Transverse colon (tissue), 4 donors: ENCODE measurements at regions not wholly inside any gene's neighbourhood (a gene's known extent, or its start where the extent isn't known, plus 50 kb on each side); places are given as distances from the start of the nearest gene placed in this dataset.

Source experiments
- DNase-seq: peaks from one replicate; pipeline ENCODE4 v3.0.0-alpha.2; 2019
- H3K27ac ChIP-seq, 4 donors: fragments of 200-600 bp; sonication (generic); 2 replicates each; pipeline ENCODE4 v1.5.1; 2016 to 2018; ENCODE audit warnings: inconsistent platforms in 4 of 4
- H3K27me3 ChIP-seq: fragments of 200-600 bp; sonication (generic); 2 replicates; pipeline ENCODE4 v1.5.1; 2017; ENCODE audit warnings: inconsistent platforms
- H3K36me3 ChIP-seq, 4 donors: fragments of 200-600 bp; sonication (generic); 2 replicates each; pipeline ENCODE4 v1.5.1; 2017 to 2019; ENCODE audit warnings: inconsistent platforms in 4 of 4
- H3K4me1 ChIP-seq, 4 donors: fragments of 200-600 bp; sonication (generic); 2 replicates each; pipeline ENCODE4 v1.5.1; 2017 to 2020; ENCODE audit warnings: inconsistent platforms in 4 of 4
- H3K4me3 ChIP-seq, 4 donors: fragments of 200-600 bp; sonication (generic); 1 replicate in 1 of 4; 2 replicates in 3 of 4; pipeline versions ENCODE4 v1.5.1 to v1.6.1; 2017 to 2019; ENCODE audit warnings: inconsistent platforms in 4 of 4
- H3K9me3 ChIP-seq, 2 donors: fragments of 200-600 bp; sonication (generic); 2 replicates each; pipeline ENCODE4 v1.5.1; 2017 to 2019; ENCODE audit warnings: inconsistent platforms in 2 of 2
- EP300 ChIP-seq: sonication (generic); formaldehyde crosslinking; IDR thresholded peaks from one replicate; pipeline ENCODE4 v1.6.1; 2017; ENCODE audit warnings: antibody characterized with exemption, low read depth
- POLR2A ChIP-seq: fragments of 450-650 bp; IDR thresholded peaks from one replicate; pipeline ENCODE4 v1.6.1; 2016; ENCODE audit warnings: antibody characterized with exemption, mild to moderate bottlenecking, moderate library complexity
- POLR2AphosphoS5 ChIP-seq, 3 donors: sonication (generic); formaldehyde crosslinking; IDR thresholded peaks; one replicate each; pipeline ENCODE4 v1.6.1; 2016; ENCODE audit warnings: antibody characterized with exemption in 3 of 3
- WGBS, 2 donors: methylation state at CpG; one replicate each; pipeline ENCODE4 v1.1.5; 2018; ENCODE audit warnings: low coverage in 1 of 2; 5-methylcytosine and 5-hydroxymethylcytosine counted together
- in situ Hi-C, 4 donors: fragments of 200-750 bp; cut with MboI; loops; one replicate each; pipeline versions ENCODE4 v1.15.0 to v1.15.1; 2017; ENCODE audit warnings: low sequenced_read_pairs in 3 of 4, low pct_ligation_motif_present in 1 of 4, low pct_unique_long_range_greater_than_20kb in 1 of 4
- intact Hi-C: fragments of 100-400 bp; cut with DNase I; formaldehyde crosslinking; loops from one replicate; pipeline ENCODE4 v1.15.1; 2023; ENCODE audit warnings: low total_unique reads
- TF ChIP-seq, protein P1 (sequence below), 5 experiments: fragments of 200-600 bp in 3 of 5; fragments of 450-650 bp in 2 of 5; sonication (generic) in 3 of 5; IDR thresholded peaks; 1 replicate in 2 of 5; 2 replicates in 3 of 5; pipeline ENCODE4 v1.5.1; 2016 to 2017; ENCODE audit warnings: antibody characterized with exemption in 5 of 5, inconsistent platforms in 3 of 5, mild to moderate bottlenecking in 2 of 5, moderate library complexity in 1 of 5

DNA sequence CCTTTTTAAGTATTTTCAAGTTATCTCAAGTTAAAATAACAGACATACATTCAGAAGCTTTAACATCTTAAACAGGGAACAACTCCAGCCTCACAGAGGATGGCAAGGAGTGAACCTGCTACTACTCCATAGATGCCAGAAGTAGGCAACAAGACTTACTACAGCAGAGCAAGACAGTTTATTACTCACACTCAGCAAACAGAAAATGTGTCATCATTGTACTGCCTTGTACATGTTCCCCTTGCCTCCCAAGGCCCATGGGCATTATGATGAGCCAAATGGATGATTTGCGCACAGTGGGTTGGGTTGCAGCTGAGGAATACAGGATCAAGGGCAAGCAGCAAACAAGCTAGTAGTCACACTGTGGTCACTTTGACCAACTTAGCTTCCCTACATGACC lies 80.6 kb upstream of the VRK2 start:
- intact Hi-C loops, result no loop called here
- Histone ChIP-seq H3K9me3 (no peaks in the 10 kb centered on the region), H3K27me3 (no peaks in the 10 kb centered on the region), H3K27ac (no peak overlapping the region), H3K4me1 (no peaks in the 10 kb centered on the region), H3K4me3 (no peak overlapping the region), H3K36me3 (no peaks in the 10 kb centered on the region)
- WGBS, 2 donors, result 100% methylated on average over 1 of the region's 1 CpG
- no peak for TF ChIP-seq POLR2AphosphoS5 (IDR thresholded peaks at IDR 0.05)
- TF ChIP-seq EP300, result no peak
- TF ChIP-seq, protein P1, sequence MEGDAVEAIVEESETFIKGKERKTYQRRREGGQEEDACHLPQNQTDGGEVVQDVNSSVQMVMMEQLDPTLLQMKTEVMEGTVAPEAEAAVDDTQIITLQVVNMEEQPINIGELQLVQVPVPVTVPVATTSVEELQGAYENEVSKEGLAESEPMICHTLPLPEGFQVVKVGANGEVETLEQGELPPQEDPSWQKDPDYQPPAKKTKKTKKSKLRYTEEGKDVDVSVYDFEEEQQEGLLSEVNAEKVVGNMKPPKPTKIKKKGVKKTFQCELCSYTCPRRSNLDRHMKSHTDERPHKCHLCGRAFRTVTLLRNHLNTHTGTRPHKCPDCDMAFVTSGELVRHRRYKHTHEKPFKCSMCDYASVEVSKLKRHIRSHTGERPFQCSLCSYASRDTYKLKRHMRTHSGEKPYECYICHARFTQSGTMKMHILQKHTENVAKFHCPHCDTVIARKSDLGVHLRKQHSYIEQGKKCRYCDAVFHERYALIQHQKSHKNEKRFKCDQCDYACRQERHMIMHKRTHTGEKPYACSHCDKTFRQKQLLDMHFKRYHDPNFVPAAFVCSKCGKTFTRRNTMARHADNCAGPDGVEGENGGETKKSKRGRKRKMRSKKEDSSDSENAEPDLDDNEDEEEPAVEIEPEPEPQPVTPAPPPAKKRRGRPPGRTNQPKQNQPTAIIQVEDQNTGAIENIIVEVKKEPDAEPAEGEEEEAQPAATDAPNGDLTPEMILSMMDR (IDR thresholded peaks at IDR 0.05), result no peak
- TF ChIP-seq POLR2A, result no peak
- no peak for DNase-seq
- in situ Hi-C loops, result no loop called here

DNA sequence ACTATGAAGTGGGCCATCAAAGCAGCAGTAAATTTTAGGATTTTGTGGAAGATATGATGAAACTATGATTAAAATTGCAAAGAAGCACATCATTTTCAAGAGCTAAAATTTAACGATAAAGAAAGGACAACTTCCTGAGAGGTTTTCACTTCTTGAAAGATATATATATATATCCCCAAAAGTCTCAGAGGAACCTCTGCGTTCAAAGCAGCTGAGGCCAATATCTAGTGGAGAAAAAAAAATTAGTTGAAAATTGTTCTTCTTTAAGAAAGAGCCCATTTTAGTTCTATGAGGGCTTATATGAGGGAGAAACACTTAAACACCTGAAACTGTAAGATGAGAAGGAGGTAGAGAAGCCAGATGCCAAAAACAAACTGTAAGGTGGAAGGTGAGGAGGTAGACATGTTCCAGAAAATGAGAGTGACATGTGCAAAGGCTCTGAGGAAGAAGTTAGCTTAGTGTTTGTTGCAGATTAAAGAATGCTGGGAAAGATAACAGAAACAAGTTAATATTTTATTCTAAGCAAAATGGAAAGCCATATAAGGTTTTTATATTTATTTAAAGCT lies 72.9 kb upstream of the VRK2 start:
- in situ Hi-C loops (no loop called here), intact Hi-C loops (no loop called here)
- no peak overlapping the region for H3K27ac ChIP-seq
- no peaks in the 10 kb centered on the region for H3K27me3 ChIP-seq
- H3K9me3 ChIP-seq, result no peaks in the 10 kb centered on the region
- no peak for DNase-seq
- 69 to 73% methylated on average over 2 of the region's 2 CpGs for WGBS, 2 donors
- no peaks in the 10 kb centered on the region for H3K36me3 ChIP-seq
- no peaks in the 10 kb centered on the region for H3K4me1 ChIP-seq
- H3K4me3 ChIP-seq, result no peak overlapping the region
- TF ChIP-seq POLR2AphosphoS5 (IDR thresholded peaks at IDR 0.05), result no peak
- TF ChIP-seq POLR2A, result no peak
- no peak for TF ChIP-seq EP300
- TF ChIP-seq, protein P1 (IDR thresholded peaks at IDR 0.05), result no peak

DNA sequence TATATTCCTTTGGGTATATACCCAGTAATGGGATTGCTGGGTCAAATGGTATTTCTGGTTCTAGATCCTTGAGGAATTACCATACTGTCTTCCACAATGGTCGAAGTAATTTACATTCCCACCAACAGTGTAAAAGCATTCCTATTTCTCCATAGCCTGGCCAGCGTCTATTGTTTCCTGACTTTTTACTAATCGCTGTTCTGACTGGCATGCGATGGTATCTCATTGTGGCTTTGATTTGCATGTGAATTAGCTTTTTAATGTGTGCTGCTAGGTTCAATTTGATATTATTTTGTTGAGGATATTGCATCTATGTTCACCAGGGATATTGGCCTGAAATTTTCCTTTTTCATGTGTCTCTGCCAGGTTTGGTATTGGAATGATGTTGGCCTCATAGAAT lies 67.4 kb upstream of the VRK2 start:
- intact Hi-C loops, result no loop called here
- H3K4me3 ChIP-seq, result no peak overlapping the region
- 89 to 100% methylated on average over 3 to 4 of the region's 4 CpGs for WGBS, 2 donors
- H3K9me3 ChIP-seq, result no peaks in the 10 kb centered on the region
- in situ Hi-C loops, result no loop called here
- TF ChIP-seq, protein P1 (IDR thresholded peaks at IDR 0.05), result no peak
- TF ChIP-seq EP300 (no peak), POLR2A (no peak), POLR2AphosphoS5 (IDR thresholded peaks at IDR 0.05) (no peak)
- no peak for DNase-seq
- H3K27me3 ChIP-seq, result no peaks in the 10 kb centered on the region
- H3K27ac ChIP-seq, result no peak overlapping the region
- no peaks in the 10 kb centered on the region for H3K36me3 ChIP-seq
- no peaks in the 10 kb centered on the region for H3K4me1 ChIP-seq

DNA sequence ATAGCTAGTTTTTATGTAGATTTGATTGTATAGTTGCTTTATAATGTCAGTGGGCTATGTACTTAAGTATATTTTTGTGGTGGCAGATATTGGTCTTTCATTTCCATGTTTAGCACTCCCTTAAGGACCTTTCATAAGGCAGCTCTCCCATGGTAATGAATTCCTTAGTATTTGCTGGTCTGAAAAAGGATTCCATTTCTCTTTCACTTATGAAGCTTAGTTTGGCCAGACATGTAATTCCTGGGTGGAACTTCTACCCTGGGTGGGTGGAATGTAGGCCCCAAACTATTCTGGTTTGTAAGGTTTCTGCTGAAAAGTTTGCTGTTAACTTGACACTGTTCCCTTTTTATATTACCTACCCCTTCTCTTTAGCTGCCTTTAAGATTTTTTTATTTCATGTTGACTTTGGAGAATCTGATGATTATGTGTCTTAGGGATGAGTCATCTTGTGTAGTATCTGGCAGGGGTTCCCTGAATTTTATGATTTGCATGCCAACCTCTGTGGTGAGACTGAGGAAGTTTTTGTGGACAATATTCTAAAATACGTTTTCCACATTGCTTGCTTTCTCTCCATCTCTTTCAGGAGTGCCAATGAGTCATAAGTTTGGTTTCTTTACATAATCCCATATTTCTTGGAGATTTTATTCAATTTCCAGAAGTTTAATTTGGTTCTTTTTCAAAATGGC lies 65.4 kb upstream of the VRK2 start:
- TF ChIP-seq EP300, result no peak
- TF ChIP-seq POLR2A, result no peak
- no peak for TF ChIP-seq POLR2AphosphoS5 (IDR thresholded peaks at IDR 0.05)
- TF ChIP-seq, protein P1 (IDR thresholded peaks at IDR 0.05), result no peak
- in situ Hi-C loops (no loop called here), intact Hi-C loops (no loop called here)
- DNase-seq, result no peak
- Histone ChIP-seq H3K4me3 (no peak overlapping the region), H3K9me3 (no peaks in the 10 kb centered on the region), H3K27me3 (no peaks in the 10 kb centered on the region), H3K4me1 (no peaks in the 10 kb centered on the region), H3K27ac (no peak overlapping the region), H3K36me3 (no peaks in the 10 kb centered on the region)
- 64 to 80% methylated on average over 1 of the region's 1 CpG for WGBS, 2 donors
